ENCODE measurements at regions not wholly inside any gene's neighbourhood (a gene's known extent, or its start where the extent isn't known, plus 50 kb on each side); places are given as distances from the start of the nearest gene placed in this dataset.

- TF ChIP-seq ZZZ3 (IDR thresholded peaks at IDR 0.05; ENCODE audit: control insufficient read depth, insufficient read length, low read depth): no peak
- TF ChIP-seq MTA2 (IDR thresholded peaks at IDR 0.05; ENCODE audit: low read depth): no peak
- no peak for TF ChIP-seq CBX5 (IDR thresholded peaks at IDR 0.05; ENCODE audit: low read depth)
- no peak for TF ChIP-seq RBBP5 (conservative IDR thresholded peaks at IDR 0.05)
- TF ChIP-seq, protein P1, sequence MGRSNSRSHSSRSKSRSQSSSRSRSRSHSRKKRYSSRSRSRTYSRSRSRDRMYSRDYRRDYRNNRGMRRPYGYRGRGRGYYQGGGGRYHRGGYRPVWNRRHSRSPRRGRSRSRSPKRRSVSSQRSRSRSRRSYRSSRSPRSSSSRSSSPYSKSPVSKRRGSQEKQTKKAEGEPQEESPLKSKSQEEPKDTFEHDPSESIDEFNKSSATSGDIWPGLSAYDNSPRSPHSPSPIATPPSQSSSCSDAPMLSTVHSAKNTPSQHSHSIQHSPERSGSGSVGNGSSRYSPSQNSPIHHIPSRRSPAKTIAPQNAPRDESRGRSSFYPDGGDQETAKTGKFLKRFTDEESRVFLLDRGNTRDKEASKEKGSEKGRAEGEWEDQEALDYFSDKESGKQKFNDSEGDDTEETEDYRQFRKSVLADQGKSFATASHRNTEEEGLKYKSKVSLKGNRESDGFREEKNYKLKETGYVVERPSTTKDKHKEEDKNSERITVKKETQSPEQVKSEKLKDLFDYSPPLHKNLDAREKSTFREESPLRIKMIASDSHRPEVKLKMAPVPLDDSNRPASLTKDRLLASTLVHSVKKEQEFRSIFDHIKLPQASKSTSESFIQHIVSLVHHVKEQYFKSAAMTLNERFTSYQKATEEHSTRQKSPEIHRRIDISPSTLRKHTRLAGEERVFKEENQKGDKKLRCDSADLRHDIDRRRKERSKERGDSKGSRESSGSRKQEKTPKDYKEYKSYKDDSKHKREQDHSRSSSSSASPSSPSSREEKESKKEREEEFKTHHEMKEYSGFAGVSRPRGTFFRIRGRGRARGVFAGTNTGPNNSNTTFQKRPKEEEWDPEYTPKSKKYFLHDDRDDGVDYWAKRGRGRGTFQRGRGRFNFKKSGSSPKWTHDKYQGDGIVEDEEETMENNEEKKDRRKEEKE (IDR thresholded peaks at IDR 0.05): no peak
- TF ChIP-seq ZNF274 (IDR thresholded peaks at IDR 0.05; ENCODE audit: insufficient read depth, insufficient read length): no peak
- TF ChIP-seq CTCF (IDR thresholded peaks at IDR 0.05 in 2 of 3, conservative IDR thresholded peaks at IDR 0.05 in 1 of 3; ENCODE audit: control insufficient read depth in 2 of 3, extremely low read depth in 1 of 3, insufficient read depth in 1 of 3, low read depth in 3 of 3, low read length in 3 of 3): no peak
- no peak for TF ChIP-seq MAX (IDR thresholded peaks at IDR 0.05; ENCODE audit: low read depth, low read length)
- no peak for TF ChIP-seq SPI1 (IDR thresholded peaks at IDR 0.05; ENCODE audit: borderline replicate concordance, insufficient read depth, low read depth, low read length)
Measured at GRCh38 chr12:90543374-90543773, 411.6 kb downstream of the CCER1 start.

Data from GM12878 (cell line).